Renal pelvis (tissue), 1 donor: ENCODE measurements at regions not wholly inside any gene's neighbourhood (a gene's known extent, or its start where the extent isn't known, plus 50 kb on each side); places are given as distances from the start of the nearest gene placed in this dataset.

Experiments used
- DNase-seq: peaks from one replicate; pipeline ENCODE4 v3.0.0-alpha.2; 2013

DNA sequence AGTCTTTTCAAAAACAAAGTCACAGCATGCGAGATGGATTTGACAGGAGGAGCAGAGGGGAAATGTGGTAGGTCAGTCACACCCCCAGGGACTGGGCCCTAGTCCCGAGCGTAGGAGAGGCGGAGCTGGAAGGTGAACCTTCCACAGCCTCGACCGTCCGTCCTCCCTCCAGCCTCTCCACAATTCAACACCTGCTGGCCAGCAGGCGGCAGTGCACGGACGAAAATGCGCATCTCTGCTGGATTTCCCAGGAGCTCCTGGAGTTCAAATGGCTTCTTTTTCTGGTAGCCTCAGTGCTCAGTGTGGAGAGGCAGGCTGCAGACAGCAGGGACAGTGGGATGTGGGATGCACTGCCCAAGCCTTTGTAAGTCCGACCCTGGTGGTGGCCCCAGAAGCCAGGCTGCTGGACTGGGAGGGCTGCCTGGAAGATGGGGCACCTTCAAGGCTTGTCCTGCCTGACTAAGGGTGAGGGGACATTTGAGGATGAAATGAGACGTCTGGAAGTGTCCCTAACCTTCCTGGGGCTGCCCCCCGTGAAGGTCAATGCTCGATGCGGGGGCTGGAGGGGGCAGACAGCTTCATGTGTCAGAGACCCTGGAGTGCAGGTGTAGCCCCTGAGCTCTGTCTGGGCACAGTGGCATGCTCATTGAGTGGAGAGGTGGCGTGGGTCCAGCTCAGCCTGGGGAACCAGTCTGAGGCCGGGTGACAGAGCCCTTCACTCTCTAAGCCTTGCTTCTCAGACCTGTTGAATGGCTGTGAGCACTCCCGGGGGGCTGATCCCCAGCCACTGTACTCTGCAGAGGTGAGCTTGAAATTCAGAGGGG is 189.5 kb downstream of the TFCP2L1 start:
- DNase-seq = peak; percentile 67

- DNase-seq = no peak
These were observed 188.4 kb downstream of the TFCP2L1 start for GRCh38 chr2:121096611-121097010.

DNA sequence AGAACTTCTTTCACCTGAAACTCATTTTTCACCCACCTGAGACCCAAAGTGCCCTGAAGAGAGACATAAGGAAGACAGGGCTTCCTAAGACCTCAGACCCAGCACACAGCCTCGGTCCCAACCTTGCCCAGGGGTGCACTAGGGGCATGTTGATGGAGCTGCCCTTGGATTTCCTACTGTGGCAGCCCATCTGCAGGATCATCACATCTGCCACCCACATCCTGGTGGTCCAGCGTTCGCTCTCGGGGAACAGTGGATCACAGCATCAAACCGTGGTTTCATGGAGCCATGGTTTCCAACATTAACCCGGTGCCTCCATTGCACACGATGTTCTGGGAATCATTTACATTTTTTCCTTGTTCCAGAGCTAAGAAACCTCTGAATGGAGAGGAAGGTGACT is 186.4 kb downstream of the TFCP2L1 start:
- no peak for DNase-seq

DNA sequence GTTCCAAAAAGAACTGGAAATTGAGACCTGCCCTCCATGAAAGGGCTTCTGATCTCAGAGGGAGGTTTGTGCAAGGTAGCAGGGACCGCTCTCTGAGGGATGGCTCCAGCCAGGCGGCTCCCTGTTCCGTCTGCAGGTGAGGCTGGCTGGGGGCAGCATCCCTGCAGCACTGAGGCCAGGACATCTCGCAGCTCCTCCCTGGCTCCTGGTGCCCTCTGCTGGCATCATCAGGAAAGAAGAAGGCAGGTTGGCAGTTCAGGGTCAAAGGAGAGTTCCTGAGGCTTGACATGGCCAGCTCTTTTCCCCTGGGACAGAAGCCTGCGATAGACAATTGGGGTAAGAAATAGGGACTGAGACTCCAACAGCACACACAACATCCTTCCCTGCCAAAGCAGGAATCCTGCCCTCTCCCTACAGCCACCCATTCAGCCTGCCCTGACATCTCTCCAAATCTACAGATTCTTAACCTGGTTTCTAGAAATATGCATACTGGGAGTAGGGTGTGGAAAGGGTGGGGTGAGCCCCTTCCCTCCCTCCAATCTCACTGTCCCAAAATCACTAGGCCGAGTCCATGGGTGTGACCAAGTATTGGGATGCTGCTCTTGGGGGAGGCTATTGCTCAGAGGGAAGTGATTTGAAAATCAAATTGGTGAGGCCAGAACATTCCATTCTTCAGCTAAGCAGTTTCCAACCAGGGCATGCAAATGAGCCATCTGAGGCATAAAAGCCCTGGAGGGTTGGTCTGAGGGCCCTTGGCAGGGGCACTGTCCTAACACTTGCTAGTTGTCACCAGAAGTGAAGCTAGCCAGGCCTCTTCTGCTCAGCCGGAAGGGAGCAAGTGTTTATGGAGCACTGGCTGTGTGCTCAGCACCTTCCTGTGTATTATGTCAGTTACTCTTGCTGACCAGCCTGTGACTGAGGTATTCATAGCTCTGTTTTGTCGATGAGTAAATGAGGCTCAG is 185.4 kb downstream of the TFCP2L1 start:
- DNase-seq = no peak

- no peak for DNase-seq
These were observed 183.8 kb downstream of the TFCP2L1 start for GRCh38 chr2:121101093-121101715.

DNA sequence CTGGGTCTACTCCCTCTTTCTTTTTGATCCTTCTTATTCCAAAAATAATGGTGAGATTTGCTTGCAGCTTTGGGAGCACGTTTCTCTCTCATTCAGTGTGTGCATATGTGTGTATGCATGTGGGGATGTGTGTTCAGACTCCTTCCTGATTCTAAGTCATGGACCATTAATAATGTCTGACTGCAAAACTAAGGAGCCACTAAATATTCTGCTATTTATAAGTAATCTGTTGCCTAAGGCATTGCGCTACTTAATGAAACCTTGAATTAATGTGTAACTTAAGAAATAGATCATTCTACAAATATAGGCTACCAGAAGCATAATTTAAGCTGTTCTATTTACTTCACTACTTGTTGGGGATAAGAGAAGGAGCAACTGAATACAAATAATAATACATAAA is 182.1 kb downstream of the TFCP2L1 start:
- DNase-seq = no peak

DNA sequence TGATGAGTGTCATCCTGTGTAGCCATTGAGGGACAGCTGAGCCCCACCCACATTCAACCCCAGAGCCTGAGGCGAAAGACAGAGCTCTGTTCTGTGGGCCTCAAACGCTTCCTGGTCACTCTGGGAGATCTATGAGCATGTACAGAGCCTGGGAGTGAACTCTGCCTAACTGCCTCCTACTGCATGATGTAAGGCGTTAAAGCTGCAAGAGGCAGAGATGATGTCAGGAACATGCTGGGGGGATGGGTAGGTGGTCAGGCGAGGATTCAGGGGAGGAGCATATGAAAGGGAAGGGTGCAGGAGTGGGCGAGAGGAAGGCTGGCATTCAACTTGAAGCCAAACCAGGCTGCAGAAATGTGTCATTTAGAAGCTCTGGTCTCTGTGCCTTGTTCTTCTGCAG is 181.0 kb downstream of the TFCP2L1 start:
- no peak for DNase-seq

- peak; percentile 56 for DNase-seq
These were observed 180.3 kb downstream of the TFCP2L1 start for GRCh38 chr2:121104721-121105141.

- no peak for DNase-seq
These were observed 174.1 kb downstream of the TFCP2L1 start for GRCh38 chr2:121110924-121111323.

GRCh38 chr2:121118951-121119350 is 166.1 kb downstream of the TFCP2L1 start:
- no peak for DNase-seq

GRCh38 chr2:121120411-121120810 is 164.6 kb downstream of the TFCP2L1 start:
- no peak for DNase-seq

DNA sequence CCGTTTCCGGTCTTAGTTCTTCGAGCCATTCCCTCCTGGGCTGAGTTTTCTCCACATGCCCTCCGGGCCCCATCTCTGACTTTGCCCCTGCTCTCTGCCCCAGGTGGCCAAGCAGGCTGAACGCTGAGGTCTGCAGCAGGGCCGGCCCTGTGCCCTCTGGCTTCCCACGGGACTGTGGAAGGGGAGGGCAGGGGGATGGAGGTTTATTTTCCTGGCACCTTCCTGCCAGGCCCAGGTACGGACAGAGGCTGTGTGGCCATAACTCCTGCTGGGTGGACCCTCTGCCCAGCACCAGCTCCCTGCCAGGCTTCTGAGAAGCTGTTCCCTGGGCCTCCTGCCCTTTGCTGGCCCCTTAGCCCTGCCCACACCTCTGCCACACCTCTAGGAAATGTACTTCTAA is 164.0 kb downstream of the TFCP2L1 start:
- no peak for DNase-seq

GRCh38 chr2:121121661-121122060 is 163.3 kb downstream of the TFCP2L1 start:
- DNase-seq = no peak

DNA sequence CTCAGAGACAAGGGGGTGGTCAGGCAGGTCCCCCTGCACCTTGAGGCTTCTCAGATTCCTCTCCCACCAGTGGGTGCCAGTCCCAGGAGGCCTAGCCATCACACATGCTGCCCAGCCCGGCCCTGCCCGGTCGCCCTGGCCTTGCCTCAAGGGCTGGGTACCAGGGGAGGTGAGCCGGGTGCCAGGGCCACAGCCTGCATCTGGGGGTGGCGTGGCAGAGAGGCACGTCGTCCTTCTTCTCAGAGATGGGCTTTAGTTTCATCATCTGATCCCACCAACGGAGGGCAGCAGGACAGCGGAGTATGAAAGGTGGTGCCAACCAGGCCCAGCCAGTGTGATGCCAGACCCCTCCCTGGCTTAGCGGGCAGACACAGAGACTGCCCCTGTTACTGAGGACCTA is 161.7 kb downstream of the TFCP2L1 start:
- DNase-seq = no peak

- no peak for DNase-seq
These were observed 160.7 kb downstream of the TFCP2L1 start for GRCh38 chr2:121124330-121124729.

- DNase-seq = no peak
These were observed 159.7 kb downstream of the TFCP2L1 start for GRCh38 chr2:121125350-121125749.

- no peak for DNase-seq
These were observed 156.0 kb downstream of the TFCP2L1 start for GRCh38 chr2:121128741-121129659.

- no peak for DNase-seq
These were observed 155.3 kb downstream of the TFCP2L1 start for GRCh38 chr2:121129692-121130091.

DNA sequence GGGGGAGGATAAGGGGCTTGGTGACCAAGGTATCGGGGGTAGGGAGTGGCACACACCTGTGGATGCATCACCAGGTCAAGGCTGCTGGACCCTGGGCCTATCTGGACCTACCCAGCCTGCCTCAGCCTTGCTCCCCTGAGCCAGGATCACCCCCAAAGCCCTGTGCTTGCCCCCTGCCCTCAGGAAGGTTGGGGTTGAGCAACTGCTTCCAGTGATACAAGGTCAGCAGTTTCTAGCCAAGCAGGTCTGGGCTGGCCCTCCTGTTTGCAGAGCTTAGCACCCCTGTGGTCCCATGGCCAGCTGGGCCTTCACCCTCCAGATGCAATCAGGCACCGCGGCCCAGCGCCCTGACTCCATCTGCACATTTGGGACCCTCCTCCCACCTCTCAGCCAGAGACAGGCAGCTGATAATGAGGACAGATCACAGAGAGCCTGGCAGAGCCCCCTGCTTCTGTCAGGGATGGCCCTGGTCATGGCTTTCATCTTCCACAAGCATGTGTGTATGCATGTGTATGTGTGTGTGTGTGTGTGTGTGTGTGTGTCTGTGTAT is 154.6 kb downstream of the TFCP2L1 start:
- no peak for DNase-seq

GRCh38 chr2:121131375-121131774 is 153.6 kb downstream of the TFCP2L1 start:
- no peak for DNase-seq
